OCI-LY1 (cell line): ENCODE measurements at regions not wholly inside any gene's neighbourhood (a gene's known extent, or its start where the extent isn't known, plus 50 kb on each side); places are given as distances from the start of the nearest gene placed in this dataset.

Source experiments
- EZH2 ChIP-seq: fragments of 200-600 bp; sonication (generic), shearing (Covaris generic); IDR thresholded peaks from 2 replicates; pipeline ENCODE4 v1.8.0; 2017; ENCODE audit warnings: borderline replicate concordance, mixed run types, mild to moderate bottlenecking, antibody characterized with exemption, low read length, moderate library complexity, mixed read lengths
- TF ChIP-seq, protein P1 (sequence below): fragments of 200-600 bp; sonication (generic), shearing (Covaris generic); IDR thresholded peaks from 2 replicates; pipeline ENCODE4 v1.5.1; 2017; ENCODE audit warnings: mild to moderate bottlenecking, antibody characterized with exemption, low read length, moderate library complexity, mixed read lengths

DNA sequence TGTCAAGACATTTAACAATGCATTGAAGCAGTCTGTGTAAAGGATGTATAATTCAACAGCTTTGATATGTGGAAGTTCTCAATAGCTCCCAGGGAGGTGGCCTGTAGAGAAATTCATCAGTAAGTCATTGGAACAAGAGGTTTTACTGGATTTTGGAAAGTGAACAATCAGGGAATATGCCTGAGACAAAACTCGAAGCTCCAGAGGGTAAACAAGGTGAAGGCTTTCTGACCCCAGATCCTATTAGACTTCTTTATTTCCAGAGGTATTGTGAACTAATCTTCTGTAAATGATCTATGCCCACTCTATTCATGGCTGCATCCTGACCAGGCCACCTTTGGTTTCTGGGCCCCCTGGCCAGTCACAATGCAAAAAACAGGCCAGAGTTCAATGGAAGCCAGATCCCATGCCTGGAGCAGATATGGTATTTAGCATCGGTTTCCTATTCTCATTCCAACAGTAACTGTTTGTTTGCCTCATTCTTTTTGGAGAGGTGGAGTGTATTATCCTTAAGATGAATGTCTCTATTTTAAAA is 177.3 kb downstream of the SATB1 start:
- TF ChIP-seq, protein P1, sequence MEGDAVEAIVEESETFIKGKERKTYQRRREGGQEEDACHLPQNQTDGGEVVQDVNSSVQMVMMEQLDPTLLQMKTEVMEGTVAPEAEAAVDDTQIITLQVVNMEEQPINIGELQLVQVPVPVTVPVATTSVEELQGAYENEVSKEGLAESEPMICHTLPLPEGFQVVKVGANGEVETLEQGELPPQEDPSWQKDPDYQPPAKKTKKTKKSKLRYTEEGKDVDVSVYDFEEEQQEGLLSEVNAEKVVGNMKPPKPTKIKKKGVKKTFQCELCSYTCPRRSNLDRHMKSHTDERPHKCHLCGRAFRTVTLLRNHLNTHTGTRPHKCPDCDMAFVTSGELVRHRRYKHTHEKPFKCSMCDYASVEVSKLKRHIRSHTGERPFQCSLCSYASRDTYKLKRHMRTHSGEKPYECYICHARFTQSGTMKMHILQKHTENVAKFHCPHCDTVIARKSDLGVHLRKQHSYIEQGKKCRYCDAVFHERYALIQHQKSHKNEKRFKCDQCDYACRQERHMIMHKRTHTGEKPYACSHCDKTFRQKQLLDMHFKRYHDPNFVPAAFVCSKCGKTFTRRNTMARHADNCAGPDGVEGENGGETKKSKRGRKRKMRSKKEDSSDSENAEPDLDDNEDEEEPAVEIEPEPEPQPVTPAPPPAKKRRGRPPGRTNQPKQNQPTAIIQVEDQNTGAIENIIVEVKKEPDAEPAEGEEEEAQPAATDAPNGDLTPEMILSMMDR, result no peak
- no peak for TF ChIP-seq EZH2
